CD1c-positive myeloid dendritic cell (primary cell): ENCODE measurements at regions not wholly inside any gene's neighbourhood (a gene's known extent, or its start where the extent isn't known, plus 50 kb on each side); places are given as distances from the start of the nearest gene placed in this dataset.

Source experiments
- DNase-seq: peaks from one replicate; pipeline ENCODE4 v3.0.0-alpha.2; 2016; ENCODE audit errors: extremely low spot score

GRCh38 chr5:172569861-172570558 is 71.1 kb upstream of the NEURL1B start:
- no peak for DNase-seq

- no peak for DNase-seq
Measured at GRCh38 chr5:172568308-172568910, 72.7 kb upstream of the NEURL1B start.

- DNase-seq: no peak
Measured at GRCh38 chr5:172567843-172568242, 73.2 kb upstream of the NEURL1B start.

GRCh38 chr5:172567294-172567693 is 73.8 kb upstream of the NEURL1B start:
- no peak for DNase-seq

GRCh38 chr5:172565931-172566665 is 75.0 kb upstream of the NEURL1B start:
- no peak for DNase-seq

- no peak for DNase-seq
Measured at GRCh38 chr5:172565455-172565854, 75.6 kb upstream of the NEURL1B start.

- DNase-seq: no peak
Measured at GRCh38 chr5:172564883-172565282, 76.2 kb upstream of the NEURL1B start.

- no peak for DNase-seq
Measured at GRCh38 chr5:172564188-172564587, 76.9 kb upstream of the NEURL1B start.

GRCh38 chr5:172562443-172562842 is 78.6 kb upstream of the NEURL1B start:
- DNase-seq: no peak

GRCh38 chr5:172561151-172561550 is 79.9 kb upstream of the NEURL1B start:
- DNase-seq: no peak

- no peak for DNase-seq
Measured at GRCh38 chr5:172559004-172559932, 81.8 kb upstream of the NEURL1B start.

GRCh38 chr5:172558076-172558976 is 82.7 kb upstream of the NEURL1B start:
- no peak for DNase-seq

GRCh38 chr5:172556971-172557461 is 84.0 kb upstream of the NEURL1B start:
- DNase-seq: no peak

GRCh38 chr5:172556262-172556661 is 84.8 kb upstream of the NEURL1B start:
- DNase-seq: no peak

- no peak for DNase-seq
Measured at GRCh38 chr5:172554562-172554961, 86.5 kb upstream of the NEURL1B start.

- DNase-seq: no peak
Measured at GRCh38 chr5:172553903-172554302, 87.2 kb upstream of the NEURL1B start.

- no peak for DNase-seq
Measured at GRCh38 chr5:172553167-172553566, 87.9 kb upstream of the NEURL1B start.

- DNase-seq: no peak
Measured at GRCh38 chr5:172550996-172551395, 90.1 kb upstream of the NEURL1B start.

GRCh38 chr5:172550096-172550765 is 90.8 kb upstream of the NEURL1B start:
- DNase-seq: no peak

- DNase-seq: no peak
Measured at GRCh38 chr5:172549696-172550095, 91.4 kb upstream of the NEURL1B start.
